ENCODE measurements at regions not wholly inside any gene's neighbourhood (a gene's known extent, or its start where the extent isn't known, plus 50 kb on each side); places are given as distances from the start of the nearest gene placed in this dataset.

DNA sequence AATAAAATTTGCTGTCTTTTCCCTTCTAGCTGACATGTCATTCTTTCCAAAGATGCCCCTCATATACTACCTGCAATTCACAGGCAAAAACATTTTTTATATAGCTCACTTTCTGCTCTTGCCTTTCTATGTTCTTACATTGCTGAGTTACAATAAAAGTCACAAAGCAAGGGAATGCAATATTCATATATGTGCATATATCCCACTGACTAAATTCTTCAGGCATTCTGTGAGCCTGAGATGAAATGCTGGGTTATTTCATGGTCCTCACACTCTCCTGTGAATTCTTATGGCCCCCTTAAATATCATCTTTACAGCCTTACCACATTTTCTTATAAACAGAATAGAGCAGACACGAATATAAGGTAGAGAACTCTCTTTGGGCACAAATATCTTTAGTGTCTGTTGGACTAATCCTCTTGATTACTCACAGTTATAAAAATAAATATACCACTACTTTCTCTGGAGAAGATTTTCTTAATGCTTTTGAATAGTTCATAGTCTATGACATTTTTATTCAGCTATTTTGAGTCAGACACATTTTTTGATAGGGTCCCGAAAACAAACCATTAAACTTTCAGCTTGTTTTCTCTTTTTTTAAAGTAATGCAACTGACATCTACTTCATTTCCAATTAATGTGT is 84.1 kb upstream of the H2AZ1 start:
- Mint-ChIP-seq H3K36me3 (no peaks in the 10 kb centered on the region), H3K4me1 (ENCODE audit: unreplicated experiment) (no peaks in the 10 kb centered on the region), H3K27me3 (peaks cover 4% of the 10 kb centered on the region), H3K9me3 (peaks cover 9% of the 10 kb centered on the region), H3K27ac (no peak overlapping the region), H3K4me3 (no peak overlapping the region)
- TF ChIP-seq, protein P1, sequence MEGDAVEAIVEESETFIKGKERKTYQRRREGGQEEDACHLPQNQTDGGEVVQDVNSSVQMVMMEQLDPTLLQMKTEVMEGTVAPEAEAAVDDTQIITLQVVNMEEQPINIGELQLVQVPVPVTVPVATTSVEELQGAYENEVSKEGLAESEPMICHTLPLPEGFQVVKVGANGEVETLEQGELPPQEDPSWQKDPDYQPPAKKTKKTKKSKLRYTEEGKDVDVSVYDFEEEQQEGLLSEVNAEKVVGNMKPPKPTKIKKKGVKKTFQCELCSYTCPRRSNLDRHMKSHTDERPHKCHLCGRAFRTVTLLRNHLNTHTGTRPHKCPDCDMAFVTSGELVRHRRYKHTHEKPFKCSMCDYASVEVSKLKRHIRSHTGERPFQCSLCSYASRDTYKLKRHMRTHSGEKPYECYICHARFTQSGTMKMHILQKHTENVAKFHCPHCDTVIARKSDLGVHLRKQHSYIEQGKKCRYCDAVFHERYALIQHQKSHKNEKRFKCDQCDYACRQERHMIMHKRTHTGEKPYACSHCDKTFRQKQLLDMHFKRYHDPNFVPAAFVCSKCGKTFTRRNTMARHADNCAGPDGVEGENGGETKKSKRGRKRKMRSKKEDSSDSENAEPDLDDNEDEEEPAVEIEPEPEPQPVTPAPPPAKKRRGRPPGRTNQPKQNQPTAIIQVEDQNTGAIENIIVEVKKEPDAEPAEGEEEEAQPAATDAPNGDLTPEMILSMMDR (conservative IDR thresholded peaks at IDR 0.05): no peak
- DNase-seq (ENCODE audit: extremely low spot score, unreplicated experiment): no peak

DNA sequence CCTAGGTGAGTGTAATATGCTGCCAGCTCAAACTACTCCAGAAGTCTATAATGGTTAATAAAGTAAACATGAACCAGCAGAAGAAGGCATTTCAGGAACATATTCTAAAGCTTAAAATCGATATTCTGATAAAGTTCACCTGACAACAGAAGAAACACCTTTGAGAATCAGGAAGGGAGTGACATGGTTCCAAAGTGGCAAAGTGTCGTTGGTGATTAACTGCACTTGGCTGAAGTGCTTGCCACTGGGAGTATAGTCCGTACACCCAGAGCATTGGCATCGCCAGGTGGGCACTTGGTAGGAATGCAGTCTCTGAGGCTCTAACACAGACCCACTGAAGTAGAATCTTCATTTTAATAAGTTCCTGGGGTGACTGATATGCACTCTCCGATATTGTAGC is 76.0 kb upstream of the H2AZ1 start:
- Mint-ChIP-seq H3K4me3 (no peak overlapping the region), H3K27me3 (no peaks in the 10 kb centered on the region), H3K27ac (no peak overlapping the region), H3K9me3 (peaks cover 4% of the 10 kb centered on the region), H3K4me1 (ENCODE audit: unreplicated experiment) (peaks cover 11% of the 10 kb centered on the region), H3K36me3 (no peaks in the 10 kb centered on the region)
- TF ChIP-seq, protein P1 (conservative IDR thresholded peaks at IDR 0.05): no peak
- no peak for DNase-seq (ENCODE audit: extremely low spot score, unreplicated experiment)

DNA sequence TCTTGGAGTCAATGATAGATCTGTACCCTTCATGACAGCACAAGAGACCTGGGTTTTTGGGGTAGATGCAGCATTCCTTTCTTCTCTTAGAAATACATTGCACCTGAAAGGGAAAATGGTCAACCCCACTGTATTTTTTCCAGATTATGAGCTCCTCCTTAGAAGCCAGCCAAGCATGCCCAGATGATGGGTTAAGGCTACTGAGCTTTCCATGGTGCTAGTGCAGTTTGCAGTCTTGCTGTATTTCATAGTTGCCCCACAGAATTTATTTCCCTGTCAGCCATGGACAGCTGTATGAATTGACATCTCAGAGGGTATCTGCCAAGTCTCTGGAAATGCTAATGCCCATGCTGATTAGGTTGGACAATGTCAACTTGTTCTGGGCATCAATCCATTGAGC is 73.7 kb upstream of the H2AZ1 start:
- Mint-ChIP-seq H3K27me3 (no peaks in the 10 kb centered on the region), H3K27ac (no peak overlapping the region), H3K4me3 (no peak overlapping the region), H3K4me1 (ENCODE audit: unreplicated experiment) (peaks cover 11% of the 10 kb centered on the region), H3K36me3 (no peaks in the 10 kb centered on the region), H3K9me3 (no peaks in the 10 kb centered on the region)
- TF ChIP-seq, protein P1 (conservative IDR thresholded peaks at IDR 0.05): no peak
- no peak for DNase-seq (ENCODE audit: extremely low spot score, unreplicated experiment)

DNA sequence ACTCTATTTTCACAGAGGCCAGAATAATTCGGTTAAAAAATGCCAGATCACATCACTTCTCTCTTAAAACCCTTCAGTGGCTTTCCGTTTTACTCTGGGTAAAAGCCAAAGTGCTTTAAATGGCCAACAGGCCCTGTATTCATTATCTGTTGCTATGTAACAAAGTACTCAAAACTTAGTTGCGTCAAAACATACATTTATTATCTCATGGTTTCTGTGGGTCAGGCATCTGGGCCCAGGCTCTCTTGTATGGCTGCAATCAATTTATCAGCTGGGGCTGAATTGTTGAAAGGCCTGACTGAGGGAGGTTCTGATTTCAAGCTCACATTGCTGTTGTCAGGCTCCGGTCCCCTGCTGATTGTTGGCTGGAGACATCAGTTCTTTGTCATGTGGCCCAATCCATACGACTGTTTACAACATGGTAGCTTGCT is 72.7 kb upstream of the H2AZ1 start:
- Mint-ChIP-seq H3K9me3 (no peaks in the 10 kb centered on the region), H3K27ac (peak overlapping the region; percentile 4), H3K4me3 (no peak overlapping the region), H3K27me3 (no peaks in the 10 kb centered on the region), H3K4me1 (ENCODE audit: unreplicated experiment) (peaks cover 11% of the 10 kb centered on the region), H3K36me3 (no peaks in the 10 kb centered on the region)
- TF ChIP-seq, protein P1 (conservative IDR thresholded peaks at IDR 0.05): no peak
- no peak for DNase-seq (ENCODE audit: extremely low spot score, unreplicated experiment)

DNA sequence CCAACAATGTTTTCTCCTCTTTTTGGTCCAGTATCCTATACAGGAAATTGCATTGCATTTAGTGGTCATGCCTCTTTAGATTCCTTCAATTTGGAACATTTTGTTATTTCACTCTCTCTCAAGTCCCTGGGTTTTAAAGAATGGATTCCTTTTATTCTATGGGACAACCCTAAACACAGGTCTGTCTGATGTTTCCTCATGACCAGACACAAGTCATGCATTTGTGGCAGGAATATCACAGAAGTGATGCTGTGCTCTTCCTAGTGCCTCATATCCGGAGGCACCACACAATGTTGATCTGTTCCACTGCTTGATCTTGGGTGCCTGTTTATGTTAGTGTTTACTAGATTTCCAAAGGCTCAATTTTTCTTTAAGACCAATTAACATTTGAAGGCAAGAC is 69.7 kb upstream of the H2AZ1 start:
- TF ChIP-seq, protein P1 (conservative IDR thresholded peaks at IDR 0.05): no peak
- Mint-ChIP-seq H3K4me3 (no peak overlapping the region), H3K9me3 (no peaks in the 10 kb centered on the region), H3K36me3 (no peaks in the 10 kb centered on the region), H3K27ac (no peak overlapping the region), H3K4me1 (ENCODE audit: unreplicated experiment) (peaks cover 11% of the 10 kb centered on the region), H3K27me3 (no peaks in the 10 kb centered on the region)
- no peak for DNase-seq (ENCODE audit: extremely low spot score, unreplicated experiment)

Measured in type B pancreatic cell (in vitro differentiated cells).